ENCODE measurements at regions not wholly inside any gene's neighbourhood (a gene's known extent, or its start where the extent isn't known, plus 50 kb on each side); places are given as distances from the start of the nearest gene placed in this dataset.

- DNase-seq (ENCODE audit: low read depth in 2 of 2) = no peak
Observed at GRCh38 chr17:13736916-13737315, 135.2 kb upstream of the HS3ST3A1 start.

GRCh38 chr17:13740686-13741085 is 139.0 kb upstream of the HS3ST3A1 start:
- no peak for DNase-seq (ENCODE audit: low read depth in 2 of 2)

- no peak for DNase-seq (ENCODE audit: low read depth in 2 of 2)
Observed at GRCh38 chr17:13741744-13742143, 140.0 kb upstream of the HS3ST3A1 start.

GRCh38 chr17:13743906-13744305 is 142.2 kb upstream of the HS3ST3A1 start:
- DNase-seq (ENCODE audit: low read depth in 2 of 2) = no peak

- no peak for DNase-seq (ENCODE audit: low read depth in 2 of 2)
Observed at GRCh38 chr17:13746404-13746803, 144.7 kb upstream of the HS3ST3A1 start.

GRCh38 chr17:13749166-13749890 is 147.6 kb upstream of the HS3ST3A1 start:
- no peak for DNase-seq (ENCODE audit: low read depth in 2 of 2)

- DNase-seq (ENCODE audit: low read depth in 2 of 2) = no peak
Observed at GRCh38 chr17:13749891-13750235, 148.1 kb upstream of the HS3ST3A1 start.

GRCh38 chr17:13750816-13751793 is 149.4 kb upstream of the HS3ST3A1 start:
- no peak for DNase-seq (ENCODE audit: low read depth in 2 of 2)

GRCh38 chr17:13753154-13753553 is 151.4 kb upstream of the HS3ST3A1 start:
- DNase-seq (ENCODE audit: low read depth in 2 of 2) = no peak

- DNase-seq (ENCODE audit: low read depth in 2 of 2) = no peak
Observed at GRCh38 chr17:13753771-13754170, 152.0 kb upstream of the HS3ST3A1 start.

GRCh38 chr17:13755851-13756250 is 154.1 kb upstream of the HS3ST3A1 start:
- no peak for DNase-seq (ENCODE audit: low read depth in 2 of 2)

GRCh38 chr17:13756763-13757162 is 155.0 kb upstream of the HS3ST3A1 start:
- DNase-seq (ENCODE audit: low read depth in 2 of 2) = no peak

- no peak for DNase-seq (ENCODE audit: low read depth in 2 of 2)
Observed at GRCh38 chr17:13757871-13758270, 156.1 kb upstream of the HS3ST3A1 start.

- no peak for DNase-seq (ENCODE audit: low read depth in 2 of 2)
Observed at GRCh38 chr17:13759518-13760335, 158.0 kb upstream of the HS3ST3A1 start.

GRCh38 chr17:13761038-13761603 is 159.4 kb upstream of the HS3ST3A1 start:
- DNase-seq (ENCODE audit: low read depth in 2 of 2) = no peak

GRCh38 chr17:13765701-13766100 is 164.0 kb upstream of the HS3ST3A1 start:
- no peak for DNase-seq (ENCODE audit: low read depth in 2 of 2)

- no peak for DNase-seq (ENCODE audit: low read depth in 2 of 2)
Observed at GRCh38 chr17:13770702-13771101, 169.0 kb upstream of the HS3ST3A1 start.

- DNase-seq (ENCODE audit: low read depth in 2 of 2) = no peak
Observed at GRCh38 chr17:13775450-13775849, 173.7 kb upstream of the HS3ST3A1 start.

- no peak for DNase-seq (ENCODE audit: low read depth in 2 of 2)
Observed at GRCh38 chr17:13776027-13776551, 174.4 kb upstream of the HS3ST3A1 start.

- DNase-seq (ENCODE audit: low read depth in 2 of 2) = no peak
Observed at GRCh38 chr17:13777003-13777402, 175.3 kb upstream of the HS3ST3A1 start.

- no peak for DNase-seq (ENCODE audit: low read depth in 2 of 2)
Observed at GRCh38 chr17:13784434-13785095, 182.8 kb upstream of the HS3ST3A1 start.

Measured in lung microvascular endothelial cell (primary cell).